Skeletal muscle tissue (tissue), 3 donors: ENCODE measurements at regions not wholly inside any gene's neighbourhood (a gene's known extent, or its start where the extent isn't known, plus 50 kb on each side); places are given as distances from the start of the nearest gene placed in this dataset.

Experiments used
- H3K27ac ChIP-seq: one replicate; pipeline ENCODE4 v1.7.0; 2013; ENCODE audit warnings: mild to moderate bottlenecking, low read depth, low read length, inconsistent platforms
- H3K27me3 ChIP-seq, 3 donors: one replicate each; pipeline ENCODE4 v1.7.0; 2013; ENCODE audit warnings: low read length in 3 of 3; ENCODE audit not compliant: control insufficient read depth in 3 of 3, insufficient read depth in 3 of 3
- H3K36me3 ChIP-seq, 3 donors: one replicate each; pipeline ENCODE4 v1.7.0; 2013; ENCODE audit warnings: low read length in 3 of 3; ENCODE audit not compliant: control insufficient read depth in 3 of 3, insufficient read depth in 3 of 3
- H3K4me1 ChIP-seq, 3 donors: one replicate each; pipeline ENCODE4 v1.7.0; 2013; ENCODE audit warnings: low read length in 3 of 3, mild to moderate bottlenecking in 3 of 3; ENCODE audit not compliant: control insufficient read depth in 3 of 3, insufficient read depth in 3 of 3
- H3K4me3 ChIP-seq, 3 donors: one replicate each; pipeline ENCODE4 v1.7.0; 2013; ENCODE audit warnings: low read length in 3 of 3
- H3K9ac ChIP-seq, 3 donors: one replicate each; pipeline ENCODE4 v1.7.0; 2013; ENCODE audit warnings: low read length in 3 of 3, mild to moderate bottlenecking in 3 of 3, moderate library complexity in 2 of 3, low read depth in 1 of 3
- H3K9me3 ChIP-seq, 3 donors: one replicate each; pipeline ENCODE4 v1.7.0; 2013; ENCODE audit warnings: low read length in 3 of 3; ENCODE audit not compliant: control insufficient read depth in 3 of 3
- donor health status: Osteomylitis.

DNA sequence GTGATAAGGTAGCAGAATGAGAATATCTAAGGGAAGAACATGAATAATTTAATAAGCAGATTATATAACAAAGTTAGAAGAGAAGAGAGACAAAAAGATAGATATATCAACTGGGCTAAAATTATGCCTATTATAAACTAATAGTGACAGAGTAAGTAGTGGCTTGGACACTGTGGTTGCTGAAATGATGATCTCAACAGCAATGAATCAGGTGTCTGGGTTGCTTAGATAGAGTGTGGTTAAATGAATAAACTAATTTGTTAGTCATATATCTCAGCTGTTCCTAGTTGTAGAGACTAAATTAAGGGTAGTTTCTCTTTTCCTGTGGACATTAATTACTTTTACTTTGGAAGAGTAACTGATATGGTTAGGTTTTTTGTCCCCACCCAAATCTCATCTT lies 1485.4 kb upstream of the CELF4 start:
- no peak overlapping the region for H3K4me3 ChIP-seq
- no peaks in the 10 kb centered on the region for H3K9me3 ChIP-seq
- no peak overlapping the region for H3K9ac ChIP-seq
- H3K36me3 ChIP-seq, result no peaks in the 10 kb centered on the region
- no peak overlapping the region for H3K27ac ChIP-seq
- H3K27me3 ChIP-seq, result no peaks in the 10 kb centered on the region
- H3K4me1 ChIP-seq, result no peaks in the 10 kb centered on the region

- H3K27me3 ChIP-seq, result no peaks in the 10 kb centered on the region
- no peaks in the 10 kb centered on the region for H3K36me3 ChIP-seq
- no peak overlapping the region for H3K9ac ChIP-seq
- H3K27ac ChIP-seq, result no peak overlapping the region
- H3K9me3 ChIP-seq, result no peaks in the 10 kb centered on the region
- H3K4me3 ChIP-seq, result no peak overlapping the region
- H3K4me1 ChIP-seq, result no peaks in the 10 kb centered on the region
Measured at GRCh38 chr18:39039813-39040212, 1474.2 kb upstream of the CELF4 start.

DNA sequence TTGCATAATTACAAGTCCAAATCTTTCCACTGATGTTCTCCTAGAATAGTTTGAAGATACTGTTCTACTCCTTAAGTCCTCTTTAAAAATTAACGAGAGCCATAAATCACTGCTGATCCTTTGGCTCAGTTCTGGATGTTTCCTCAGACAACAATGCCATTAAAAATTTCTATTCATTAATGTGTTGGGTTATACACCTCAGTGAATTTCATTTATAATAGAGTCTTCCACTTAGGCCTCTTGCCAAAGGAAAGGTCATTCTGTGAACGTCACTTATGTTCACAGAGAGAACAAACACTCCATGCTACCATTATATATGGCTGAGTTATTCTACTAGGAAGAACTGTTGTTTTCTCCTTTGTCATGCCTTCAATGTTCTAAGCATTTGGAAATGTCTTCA lies 1472.3 kb upstream of the CELF4 start:
- Histone ChIP-seq H3K4me3 (no peak overlapping the region), H3K27me3 (no peaks in the 10 kb centered on the region), H3K9me3 (no peaks in the 10 kb centered on the region), H3K36me3 (no peaks in the 10 kb centered on the region), H3K9ac (no peak overlapping the region), H3K27ac (no peak overlapping the region), H3K4me1 (no peaks in the 10 kb centered on the region)

GRCh38 chr18:39033312-39033711 lies 1467.7 kb upstream of the CELF4 start:
- Histone ChIP-seq H3K4me3 (no peak overlapping the region), H3K4me1 (no peaks in the 10 kb centered on the region), H3K9ac (no peak overlapping the region), H3K9me3 (no peaks in the 10 kb centered on the region), H3K27ac (no peak overlapping the region), H3K36me3 (no peaks in the 10 kb centered on the region), H3K27me3 (no peaks in the 10 kb centered on the region)

GRCh38 chr18:39031647-39032046 lies 1466.0 kb upstream of the CELF4 start:
- no peaks in the 10 kb centered on the region for H3K27me3 ChIP-seq

DNA sequence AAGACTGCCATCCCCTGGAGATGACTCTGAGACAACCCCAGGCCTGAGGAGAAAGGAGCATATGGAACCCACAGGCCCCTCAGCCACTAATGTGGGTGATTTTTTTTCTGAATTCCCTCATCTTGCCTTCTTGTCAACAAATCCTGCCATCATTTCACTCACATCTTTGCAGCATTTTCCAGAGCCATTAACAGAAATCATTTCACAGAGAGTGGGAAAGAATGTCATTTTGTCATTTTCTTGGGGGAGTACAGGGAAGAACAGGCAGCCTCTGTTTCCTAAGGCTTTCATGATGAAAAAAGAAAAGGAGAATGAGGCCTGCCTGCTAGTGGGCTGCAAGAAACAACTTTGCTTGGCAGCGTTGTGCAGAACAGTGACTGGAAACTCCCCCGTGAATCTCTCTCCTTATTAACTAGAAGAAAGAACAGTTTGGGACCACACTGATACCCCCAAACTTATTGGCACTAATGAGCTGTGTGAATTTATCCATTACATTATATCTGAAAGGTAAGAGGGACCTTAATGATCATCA lies 1464.6 kb upstream of the CELF4 start:
- no peaks in the 10 kb centered on the region for H3K27me3 ChIP-seq
- no peaks in the 10 kb centered on the region for H3K36me3 ChIP-seq
- no peaks in the 10 kb centered on the region for H3K4me1 ChIP-seq
- no peaks in the 10 kb centered on the region for H3K9me3 ChIP-seq
- H3K4me3 ChIP-seq, result no peak overlapping the region
- no peak overlapping the region for H3K9ac ChIP-seq
- H3K27ac ChIP-seq, result no peak overlapping the region

More at GRCh38 chr18:39031647-39032046, 1466.0 kb upstream of the CELF4 start:
- Histone ChIP-seq H3K9ac (no peak overlapping the region), H3K36me3 (no peaks in the 10 kb centered on the region), H3K4me3 (no peak overlapping the region), H3K27ac (no peak overlapping the region), H3K4me1 (no peaks in the 10 kb centered on the region), H3K9me3 (no peaks in the 10 kb centered on the region)

DNA sequence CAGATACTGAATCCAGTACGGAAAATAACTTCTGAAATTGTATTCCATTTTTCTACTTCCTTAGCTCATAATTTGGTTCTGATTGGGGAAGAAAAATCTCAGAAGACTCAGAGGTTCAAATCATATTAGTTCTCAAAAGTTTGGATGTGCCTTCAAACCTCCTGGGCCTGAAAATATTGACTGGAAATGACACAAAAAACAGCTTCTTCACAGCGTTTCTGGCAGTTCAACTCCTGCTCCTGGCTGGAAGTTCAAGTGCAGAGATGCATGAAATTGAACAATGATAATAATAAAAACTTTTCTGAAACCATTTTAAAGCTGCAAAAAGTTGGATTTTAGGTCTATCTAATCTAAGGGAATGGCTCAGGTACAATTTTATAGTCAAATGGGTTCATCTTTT lies 1459.9 kb upstream of the CELF4 start:
- Histone ChIP-seq H3K27me3 (no peaks in the 10 kb centered on the region), H3K9me3 (no peaks in the 10 kb centered on the region), H3K27ac (no peak overlapping the region), H3K4me1 (no peaks in the 10 kb centered on the region), H3K9ac (no peak overlapping the region), H3K4me3 (no peak overlapping the region), H3K36me3 (no peaks in the 10 kb centered on the region)

DNA sequence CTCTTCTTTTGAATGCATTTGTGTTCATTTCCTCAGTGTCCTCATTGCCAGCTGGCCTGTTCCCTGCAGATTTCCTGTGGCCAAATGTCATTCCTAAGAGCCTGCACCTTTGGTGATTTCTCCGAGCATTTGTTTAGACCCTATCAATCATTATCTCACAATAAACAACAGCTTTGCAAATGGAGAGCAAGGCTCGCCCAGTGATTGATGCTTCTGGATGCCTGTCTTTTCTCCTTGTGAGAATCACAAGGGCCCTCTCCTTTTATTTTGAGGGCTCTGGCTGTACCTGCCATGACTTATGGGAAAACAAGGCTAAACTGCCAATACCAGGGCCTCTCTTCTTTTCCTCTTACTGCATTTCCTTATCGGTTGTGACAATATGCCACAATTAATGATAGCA lies 1454.4 kb upstream of the CELF4 start:
- H3K36me3 ChIP-seq, result no peaks in the 10 kb centered on the region
- no peak overlapping the region for H3K9ac ChIP-seq

DNA sequence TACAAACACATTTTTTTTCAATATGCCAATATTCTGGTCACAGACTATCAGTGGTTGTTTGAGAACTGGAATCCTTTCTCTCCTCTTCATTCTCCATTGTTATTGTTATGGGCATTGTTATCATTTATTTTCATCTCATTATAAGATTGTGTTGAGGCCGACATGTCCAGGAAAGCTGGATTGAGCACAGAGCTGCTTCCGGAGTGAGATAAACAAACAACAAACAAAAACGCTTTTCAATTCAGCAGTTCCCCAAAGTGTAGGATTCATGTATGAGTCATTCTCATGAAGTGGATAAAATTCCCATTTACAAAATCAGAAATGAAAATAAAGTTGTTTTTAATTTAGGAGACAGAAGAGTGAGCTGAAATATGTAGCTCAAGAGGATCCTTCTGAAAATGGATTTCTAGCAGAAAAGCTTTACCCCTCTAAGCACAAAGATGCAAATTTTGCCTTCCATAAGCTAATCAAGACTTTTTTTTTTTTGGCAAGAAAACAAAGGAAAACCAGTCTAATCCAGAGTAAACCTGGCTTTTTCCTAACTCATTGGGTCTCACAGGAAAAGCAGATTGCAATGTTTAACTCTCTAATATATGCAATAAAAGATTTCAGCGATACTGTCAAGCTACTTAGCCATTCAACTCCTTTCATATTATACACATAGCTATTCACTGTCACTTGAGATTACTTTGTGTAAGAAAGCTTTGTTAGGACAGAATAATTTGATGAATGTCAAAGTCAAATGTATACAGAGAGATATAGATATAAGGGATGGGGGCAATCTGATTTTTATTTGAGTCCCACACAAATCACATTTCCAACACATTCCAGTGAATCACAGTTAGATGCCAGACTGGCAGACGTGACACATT lies 1441.7 kb upstream of the CELF4 start:
- Histone ChIP-seq H3K36me3 (no peaks in the 10 kb centered on the region), H3K4me3 (no peak overlapping the region), H3K9ac (no peak overlapping the region), H3K9me3 (no peaks in the 10 kb centered on the region), H3K4me1 (no peaks in the 10 kb centered on the region), H3K27ac (no peak overlapping the region), H3K27me3 (no peaks in the 10 kb centered on the region)

More for the DNA sequence above, 1454.4 kb upstream of the CELF4 start:
- Histone ChIP-seq H3K9me3 (no peaks in the 10 kb centered on the region), H3K4me3 (no peak overlapping the region), H3K27ac (no peak overlapping the region), H3K27me3 (no peaks in the 10 kb centered on the region), H3K4me1 (no peaks in the 10 kb centered on the region)

- Histone ChIP-seq H3K4me1 (no peaks in the 10 kb centered on the region), H3K36me3 (no peaks in the 10 kb centered on the region), H3K4me3 (no peak overlapping the region), H3K9ac (no peak overlapping the region), H3K27ac (no peak overlapping the region), H3K9me3 (no peaks in the 10 kb centered on the region), H3K27me3 (no peaks in the 10 kb centered on the region)
Measured at GRCh38 chr18:38996056-38996455, 1430.5 kb upstream of the CELF4 start.
